ENCODE measurements at regions not wholly inside any gene's neighbourhood (a gene's known extent, or its start where the extent isn't known, plus 50 kb on each side); places are given as distances from the start of the nearest gene placed in this dataset.

- no peak for DNase-seq (ENCODE audit: low read depth in 3 of 3, low spot score in 2 of 3)
Observed at GRCh38 chr1:168991667-168992475, 114.6 kb upstream of the ATP1B1 start.

- no peak for DNase-seq (ENCODE audit: low read depth in 3 of 3, low spot score in 2 of 3)
Observed at GRCh38 chr1:169001353-169001752, 105.1 kb upstream of the ATP1B1 start.

- no peak for DNase-seq (ENCODE audit: low read depth in 3 of 3, low spot score in 2 of 3)
Observed at GRCh38 chr1:169003864-169004516, 102.5 kb upstream of the ATP1B1 start.

- no peak for DNase-seq (ENCODE audit: low read depth in 3 of 3, low spot score in 2 of 3)
Observed at GRCh38 chr1:169005776-169006175, 100.7 kb upstream of the ATP1B1 start.

- no peak for DNase-seq (ENCODE audit: low read depth in 3 of 3, low spot score in 2 of 3)
Observed at GRCh38 chr1:169009666-169010065, 96.8 kb upstream of the ATP1B1 start.

- no peak for DNase-seq (ENCODE audit: low read depth in 3 of 3, low spot score in 2 of 3)
Observed at GRCh38 chr1:169012416-169012815, 94.1 kb upstream of the ATP1B1 start.

- no peak for DNase-seq (ENCODE audit: low read depth in 3 of 3, low spot score in 2 of 3)
Observed at GRCh38 chr1:169013821-169014220, 92.7 kb upstream of the ATP1B1 start.

- DNase-seq (ENCODE audit: low read depth in 3 of 3, low spot score in 2 of 3): no peak
Observed at GRCh38 chr1:169015464-169015863, 91.0 kb upstream of the ATP1B1 start.

GRCh38 chr1:169018751-169019150 lies 87.7 kb upstream of the ATP1B1 start:
- no peak for DNase-seq (ENCODE audit: low read depth in 3 of 3, low spot score in 2 of 3)

- no peak for DNase-seq (ENCODE audit: low read depth in 3 of 3, low spot score in 2 of 3)
Observed at GRCh38 chr1:169019419-169020058, 87.0 kb upstream of the ATP1B1 start.

GRCh38 chr1:169020684-169021083 lies 85.8 kb upstream of the ATP1B1 start:
- no peak for DNase-seq (ENCODE audit: low read depth in 3 of 3, low spot score in 2 of 3)

- DNase-seq (ENCODE audit: low read depth in 3 of 3, low spot score in 2 of 3): no peak
Observed at GRCh38 chr1:169022648-169023047, 83.8 kb upstream of the ATP1B1 start.

- DNase-seq (ENCODE audit: low read depth in 3 of 3, low spot score in 2 of 3): no peak
Observed at GRCh38 chr1:169024255-169024654, 82.2 kb upstream of the ATP1B1 start.

GRCh38 chr1:169024800-169025271 lies 81.7 kb upstream of the ATP1B1 start:
- no peak for DNase-seq (ENCODE audit: low read depth in 3 of 3, low spot score in 2 of 3)

- no peak for DNase-seq (ENCODE audit: low read depth in 3 of 3, low spot score in 2 of 3)
Observed at GRCh38 chr1:169025412-169025811, 81.1 kb upstream of the ATP1B1 start.

- DNase-seq (ENCODE audit: low read depth in 3 of 3, low spot score in 2 of 3): no peak
Observed at GRCh38 chr1:169027607-169028320, 78.7 kb upstream of the ATP1B1 start.

GRCh38 chr1:169031566-169032224 lies 74.8 kb upstream of the ATP1B1 start:
- no peak for DNase-seq (ENCODE audit: low read depth in 3 of 3, low spot score in 2 of 3)

GRCh38 chr1:169041366-169041765 lies 65.1 kb upstream of the ATP1B1 start:
- DNase-seq (ENCODE audit: low read depth in 3 of 3, low spot score in 2 of 3): no peak

GRCh38 chr1:169042377-169042776 lies 64.1 kb upstream of the ATP1B1 start:
- DNase-seq (ENCODE audit: low read depth in 3 of 3, low spot score in 2 of 3): no peak

GRCh38 chr1:169043823-169044222 lies 62.7 kb upstream of the ATP1B1 start:
- DNase-seq (ENCODE audit: low read depth in 3 of 3, low spot score in 2 of 3): no peak

GRCh38 chr1:169044296-169044695 lies 62.2 kb upstream of the ATP1B1 start:
- no peak for DNase-seq (ENCODE audit: low read depth in 3 of 3, low spot score in 2 of 3)

Measured in right renal cortex interstitium (tissue), 3 donors.